IMR-90 (cell line): ENCODE measurements at regions not wholly inside any gene's neighbourhood (a gene's known extent, or its start where the extent isn't known, plus 50 kb on each side); places are given as distances from the start of the nearest gene placed in this dataset.

Experiments
- ATAC-seq: fragments of 200-7000 bp; cut with Tn5 transposase; 2 replicates; pipeline ENCODE4 v1.9.1; 2020; ENCODE audit warnings: low read depth, mild to moderate bottlenecking, moderate library complexity
- BruUV-seq: library from RNA; stranded (reverse); fragments of 400-500 nt; replicated peaks from 2 replicates; lab custom pipeline; 2021; lab: Mats Ljungman, UMichigan
- CTCF ChIA-PET: fragments of 300-600 bp; formaldehyde crosslinking; extraction: SDS; loops from one replicate; lab custom pipeline; 2021; ENCODE audit warnings: antibody characterized with exemption; lab: Yijun Ruan, JAX
- POLR2A ChIA-PET: fragments of 300-600 bp; sonication (Branson Sonifier 250); formaldehyde crosslinking; loops from one replicate; lab custom pipeline; 2022; ENCODE audit warnings: antibody characterized with exemption; ENCODE audit not compliant: unreplicated experiment; lab: Charles Lee
- DNase-seq: peaks from one replicate; pipeline ENCODE4 v3.0.0; 2013
- H2AFZ ChIP-seq: replicated peaks from 2 replicates; pipeline ENCODE3; 2013; ENCODE audit warnings: low read length, mild to moderate bottlenecking; ENCODE audit not compliant: poor library complexity
- H2AK5ac ChIP-seq: 2 replicates; pipeline ENCODE4 v1.6.1; 2013; ENCODE audit warnings: low read depth, low read length, inconsistent platforms
- H2AK9ac ChIP-seq: replicated peaks from 2 replicates; pipeline ENCODE3; 2013; ENCODE audit warnings: mild to moderate bottlenecking, low read depth, low read length, moderate library complexity; ENCODE audit not compliant: poor library complexity
- H2BK120ac ChIP-seq: 2 replicates; pipeline ENCODE4 v1.6.1; 2013; ENCODE audit warnings: low read depth, low read length, inconsistent platforms
- H2BK15ac ChIP-seq: 3 replicates; pipeline ENCODE4 v1.6.1; 2013; ENCODE audit warnings: low read depth, low read length, inconsistent platforms
- H2BK20ac ChIP-seq: 2 replicates; pipeline ENCODE4 v1.6.1; 2013; ENCODE audit warnings: low read depth, mild to moderate bottlenecking, inconsistent platforms, low read length, moderate library complexity
- H2BK5ac ChIP-seq: 2 replicates; pipeline ENCODE4 v1.6.1; 2013; ENCODE audit warnings: mild to moderate bottlenecking, low read depth, low read length, inconsistent platforms; ENCODE audit not compliant: poor library complexity, severe bottlenecking
- H3K14ac ChIP-seq: replicated peaks from 2 replicates; pipeline ENCODE4 v1.6.1; 2013; ENCODE audit warnings: low read depth, low read length, inconsistent platforms
- H3K18ac ChIP-seq: 2 replicates; pipeline ENCODE4 v1.6.1; 2013; ENCODE audit warnings: low read depth, low read length, control low read depth
- H3K23ac ChIP-seq: 2 replicates; pipeline ENCODE4 v1.6.1; 2013; ENCODE audit warnings: low read depth, low read length, inconsistent platforms
- H3K27ac ChIP-seq: 2 replicates; pipeline ENCODE4 v1.5.1; 2013; ENCODE audit warnings: mild to moderate bottlenecking, control low read depth, low read length; ENCODE audit not compliant: insufficient read depth
- H3K27me3 ChIP-seq: 2 replicates; pipeline ENCODE4 v1.6.1; 2013; ENCODE audit warnings: low read length; ENCODE audit not compliant: control insufficient read depth, insufficient read depth
- H3K36me3 ChIP-seq: 2 replicates; pipeline ENCODE4 v1.6.1; 2013; ENCODE audit warnings: low read length, mixed read lengths; ENCODE audit not compliant: control insufficient read depth, insufficient read depth
- H3K4ac ChIP-seq: 2 replicates; pipeline ENCODE4 v1.6.1; 2013; ENCODE audit warnings: low read depth, low read length, inconsistent platforms
- H3K4me1 ChIP-seq: 2 replicates; pipeline ENCODE4 v1.6.1; 2013; ENCODE audit warnings: low read length, mixed read lengths; ENCODE audit not compliant: control insufficient read depth, insufficient read depth
- H3K4me2 ChIP-seq: 2 replicates; pipeline ENCODE4 v1.6.1; 2013; ENCODE audit warnings: low read depth, mild to moderate bottlenecking, control low read depth, low read length, moderate library complexity
- H3K4me3 ChIP-seq: 2 replicates; pipeline ENCODE4 v1.5.1; 2013; ENCODE audit warnings: low read depth, mild to moderate bottlenecking, control low read depth, low read length, moderate library complexity; ENCODE audit not compliant: insufficient read depth
- H3K56ac ChIP-seq: 2 replicates; pipeline ENCODE4 v1.6.1; 2013; ENCODE audit warnings: low read length, inconsistent platforms; ENCODE audit not compliant: insufficient read depth; ENCODE audit errors: extremely low read depth
- H3K79me1 ChIP-seq, 2 experiments: 2 replicates each; pipeline ENCODE4 v1.6.1; 2013; ENCODE audit warnings: low read length in 2 of 2, inconsistent platforms in 1 of 2, low read depth in 1 of 2
- H3K9ac ChIP-seq: 2 replicates; pipeline ENCODE4 v1.6.1; 2013; ENCODE audit warnings: low read depth, low read length, control low read depth
- H3K9me1 ChIP-seq: 2 replicates; pipeline ENCODE4 v1.6.1; 2013; ENCODE audit warnings: low read length, inconsistent platforms; ENCODE audit not compliant: insufficient read depth
- H3K9me3 ChIP-seq: 2 replicates; pipeline ENCODE4 v1.6.1; 2013; ENCODE audit warnings: low read length; ENCODE audit not compliant: control insufficient read depth, insufficient read depth
- H4K20me1 ChIP-seq: 2 replicates; pipeline ENCODE4 v1.6.1; 2013; ENCODE audit warnings: low read length, inconsistent platforms; ENCODE audit not compliant: insufficient read depth
- H4K5ac ChIP-seq: 2 replicates; pipeline ENCODE4 v1.6.1; 2013; ENCODE audit warnings: mild to moderate bottlenecking, low read depth, low read length, control low read depth
- H4K8ac ChIP-seq, 2 experiments: 2 replicates each; pipeline ENCODE4 v1.6.1; 2013; ENCODE audit warnings: low read depth in 2 of 2, low read length in 2 of 2, control low read depth in 1 of 2, inconsistent platforms in 1 of 2
- H4K91ac ChIP-seq: 2 replicates; pipeline ENCODE4 v1.6.1; 2013; ENCODE audit warnings: low read depth, low read length, inconsistent platforms; ENCODE audit not compliant: insufficient read depth
- BHLHE40 ChIP-seq: fragments of 150-350 bp; IDR thresholded peaks from 2 replicates; pipeline ENCODE4 v1.6.1; 2016; ENCODE audit warnings: mild to moderate bottlenecking, low read depth, low read length
- CEBPB ChIP-seq: IDR thresholded peaks from 2 replicates; pipeline ENCODE4 v1.6.1; 2012; ENCODE audit warnings: low read depth, low read length, improper control_type of control experiment
- CHD1 ChIP-seq: IDR thresholded peaks from 2 replicates; pipeline ENCODE4 v1.6.1; 2012; ENCODE audit warnings: low read depth, low read length, improper control_type of control experiment
- CTCF ChIP-seq: conservative IDR thresholded peaks from 2 replicates; pipeline ENCODE4 v1.5.1; 2012; ENCODE audit warnings: mild to moderate bottlenecking, low read depth, low read length, improper control_type of control experiment
- FOS ChIP-seq: fragments of 150-350 bp; IDR thresholded peaks from 2 replicates; pipeline ENCODE4 v1.6.1; 2016; ENCODE audit warnings: low read depth, low read length
- MAFK ChIP-seq: IDR thresholded peaks from 2 replicates; pipeline ENCODE4 v1.6.1; 2012; ENCODE audit warnings: low read depth, low read length, improper control_type of control experiment
- MAZ ChIP-seq: IDR thresholded peaks from 2 replicates; pipeline ENCODE4 v1.6.1; 2012; ENCODE audit warnings: low read depth, mild to moderate bottlenecking, low read length, improper control_type of control experiment, moderate library complexity, borderline replicate concordance
- MXI1 ChIP-seq: IDR thresholded peaks from 2 replicates; pipeline ENCODE4 v1.6.1; 2012; ENCODE audit warnings: low read depth, mild to moderate bottlenecking, low read length, moderate library complexity, borderline replicate concordance
- POLR2A ChIP-seq: IDR thresholded peaks from 2 replicates; pipeline ENCODE4 v1.6.1; 2012; ENCODE audit warnings: mild to moderate bottlenecking, low read depth, low read length
- RCOR1 ChIP-seq: IDR thresholded peaks from 2 replicates; pipeline ENCODE4 v1.6.1; 2012; ENCODE audit warnings: mild to moderate bottlenecking, low read length, improper control_type of control experiment; ENCODE audit not compliant: insufficient replicate concordance
- RFX5 ChIP-seq: IDR thresholded peaks from 2 replicates; pipeline ENCODE4 v1.8.0; 2012; ENCODE audit warnings: low read depth, mild to moderate bottlenecking, low read length, moderate library complexity
- SMC3 ChIP-seq: fragments of 150-350 bp; IDR thresholded peaks from 2 replicates; pipeline ENCODE4 v1.6.1; 2016; ENCODE audit warnings: low read depth, mild to moderate bottlenecking, antibody characterized with exemption, low read length, moderate library complexity
- USF2 ChIP-seq: fragments of 150-350 bp; IDR thresholded peaks from 2 replicates; pipeline ENCODE4 v1.6.1; 2017; ENCODE audit warnings: mild to moderate bottlenecking, antibody characterized with exemption, low read length, low read depth
- WGBS, 2 experiments: methylation state at CpG; one replicate each; pipeline versions ENCODE4 v1.1.5 to v1.1.7; 2013; ENCODE audit warnings: missing lambda C conversion rate in 2 of 2; ENCODE audit not compliant: insufficient read length in 1 of 2; ENCODE audit errors: extremely low coverage in 2 of 2; 5-methylcytosine and 5-hydroxymethylcytosine counted together
- dilution Hi-C: fragments of 300-500 bp; cut with HindIII; formaldehyde crosslinking; loops from one replicate; pipeline ENCODE4 v1.14.3; 2018; ENCODE audit warnings: low sequenced_read_pairs; ENCODE audit not compliant: unreplicated experiment
- in situ Hi-C: fragments of 300-500 bp; cut with MboI; formaldehyde crosslinking; loops from 3 replicates; pipeline ENCODE4 v1.14.3; 2019; ENCODE audit warnings: low sequenced_read_pairs, inconsistent platforms, mixed read lengths
- intact Hi-C: fragments of 100-400 bp; cut with micrococcal nuclease; formaldehyde crosslinking; loops from 2 replicates; pipeline ENCODE4 v1.10.0; 2022
- TF ChIP-seq, protein P1 (sequence below): fragments of 150-350 bp; IDR thresholded peaks from 2 replicates; pipeline ENCODE4 v1.6.1; 2016; ENCODE audit warnings: low read depth, mild to moderate bottlenecking, low read length, moderate library complexity, borderline replicate concordance

GRCh38 chr2:147615726-147616125 is 229.1 kb upstream of the ACVR2A start:
- Histone ChIP-seq H4K20me1 (no peaks in the 10 kb centered on the region), H3K27ac (no peak overlapping the region), H3K4me2 (no peak overlapping the region), H2AK9ac (no peak overlapping the region), H2BK20ac (no peak overlapping the region), H4K5ac (no peak overlapping the region), H4K91ac (no peak overlapping the region), H3K18ac (no peak overlapping the region), H3K4me3 (no peak overlapping the region), H3K4me1 (no peaks in the 10 kb centered on the region), H3K9me3 (no peaks in the 10 kb centered on the region), H3K14ac (no peak overlapping the region), H2BK15ac (no peak overlapping the region), H2BK120ac (no peak overlapping the region), H3K23ac (no peak overlapping the region), H2AK5ac (no peak overlapping the region), H2BK5ac (no peak overlapping the region), H3K56ac (no peak overlapping the region), H3K36me3 (no peaks in the 10 kb centered on the region), H2AFZ (no peak overlapping the region), H3K9me1 (no peaks in the 10 kb centered on the region), H3K79me1 (no peaks in the 10 kb centered on the region), H4K8ac (no peak overlapping the region), H3K4ac (no peak overlapping the region), H3K27me3 (no peaks in the 10 kb centered on the region), H3K9ac (no peak overlapping the region)
- DNase-seq: no peak
- WGBS, 2 experiments: 79% methylated on average over 2 of the region's 2 CpGs; no CpG with 5 or more reads in 1 of the 2 experiments
- intact Hi-C loops: no loop called here
- TF ChIP-seq SMC3 (no peak), RCOR1 (no peak), CEBPB (no peak), RFX5 (no peak), MXI1 (no peak), BHLHE40 (no peak), FOS (no peak), MAZ (no peak), CHD1 (no peak), MAFK (no peak), CTCF (no peak), USF2 (no peak), POLR2A (no peak)
- TF ChIP-seq, protein P1, sequence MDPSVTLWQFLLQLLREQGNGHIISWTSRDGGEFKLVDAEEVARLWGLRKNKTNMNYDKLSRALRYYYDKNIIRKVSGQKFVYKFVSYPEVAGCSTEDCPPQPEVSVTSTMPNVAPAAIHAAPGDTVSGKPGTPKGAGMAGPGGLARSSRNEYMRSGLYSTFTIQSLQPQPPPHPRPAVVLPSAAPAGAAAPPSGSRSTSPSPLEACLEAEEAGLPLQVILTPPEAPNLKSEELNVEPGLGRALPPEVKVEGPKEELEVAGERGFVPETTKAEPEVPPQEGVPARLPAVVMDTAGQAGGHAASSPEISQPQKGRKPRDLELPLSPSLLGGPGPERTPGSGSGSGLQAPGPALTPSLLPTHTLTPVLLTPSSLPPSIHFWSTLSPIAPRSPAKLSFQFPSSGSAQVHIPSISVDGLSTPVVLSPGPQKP: no peak
- dilution Hi-C loops: no loop called here
- no peak for ATAC-seq
- ChIA-PET POLR2A (no interaction called here), CTCF (no interaction called here)
- in situ Hi-C loops: no loop called here
- BruUV-seq: no TSS peak
